GM18511 (cell line): ENCODE measurements at regions not wholly inside any gene's neighbourhood (a gene's known extent, or its start where the extent isn't known, plus 50 kb on each side); places are given as distances from the start of the nearest gene placed in this dataset.

ENCODE experiments used
- ATAC-seq: cut with Tn5 transposase; IDR thresholded peaks from one replicate; pipeline ENCODE4 v1.9.1; 2021; ENCODE audit warnings: mild to moderate bottlenecking, moderate library complexity; ENCODE audit not compliant: unreplicated experiment

DNA sequence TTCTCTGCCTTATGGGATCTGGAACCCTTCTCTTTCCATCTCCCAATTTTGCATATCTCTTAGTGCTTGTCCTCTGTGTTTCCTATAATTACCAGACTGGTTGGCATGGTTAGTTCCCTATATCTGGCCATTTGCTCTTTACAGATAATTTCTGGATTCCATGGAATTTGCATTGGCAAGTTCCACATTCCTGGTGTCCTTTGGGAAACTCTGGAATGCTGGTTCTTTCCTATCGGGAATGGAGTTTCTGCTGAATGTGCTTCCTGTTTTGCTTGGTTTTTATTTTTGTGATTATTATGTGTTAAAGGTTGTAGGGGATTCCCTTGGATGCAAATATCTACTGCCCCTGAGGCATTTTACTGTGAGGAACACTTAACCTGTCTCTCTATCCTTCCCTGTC, 193.0 kb upstream of the BTG1 start:
- no peak for ATAC-seq

DNA sequence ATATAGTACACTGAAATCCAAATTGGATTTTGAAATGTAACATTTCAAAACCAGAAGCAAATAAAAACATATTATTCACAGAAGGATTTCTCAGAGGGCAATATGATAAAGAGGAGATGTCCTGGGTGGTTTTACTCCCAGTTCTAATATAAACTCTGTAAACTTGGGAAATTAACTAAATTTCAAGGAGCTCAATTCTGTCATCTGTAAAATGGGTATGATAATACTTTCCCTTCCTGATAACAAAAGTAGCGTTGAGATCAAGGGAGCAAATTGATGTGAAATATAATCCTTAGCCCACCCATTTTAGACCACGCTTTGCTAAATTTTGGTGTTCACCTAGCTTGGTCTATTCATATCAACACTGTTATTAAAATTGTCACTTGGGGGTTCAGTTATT, 192.5 kb upstream of the BTG1 start:
- ATAC-seq, result no peak

DNA sequence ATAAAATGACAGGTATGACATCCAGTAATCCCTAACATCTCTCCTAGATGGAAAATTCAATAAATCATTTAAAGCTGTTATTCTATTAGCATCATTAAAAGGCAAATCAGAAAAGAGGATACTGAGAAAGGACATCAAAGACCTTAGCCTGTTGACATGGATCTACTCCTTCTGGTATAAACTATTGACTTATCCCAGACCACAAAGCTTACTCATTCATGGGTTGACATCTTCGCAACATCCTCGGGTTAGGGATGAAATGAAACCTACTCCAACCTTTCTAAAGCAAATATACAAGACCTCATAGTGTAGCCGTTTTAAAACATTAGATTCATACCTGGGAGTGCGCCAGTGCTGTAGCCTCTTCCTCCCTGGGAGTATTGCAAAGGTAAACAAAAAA, 191.5 kb upstream of the BTG1 start:
- ATAC-seq, result no peak

DNA sequence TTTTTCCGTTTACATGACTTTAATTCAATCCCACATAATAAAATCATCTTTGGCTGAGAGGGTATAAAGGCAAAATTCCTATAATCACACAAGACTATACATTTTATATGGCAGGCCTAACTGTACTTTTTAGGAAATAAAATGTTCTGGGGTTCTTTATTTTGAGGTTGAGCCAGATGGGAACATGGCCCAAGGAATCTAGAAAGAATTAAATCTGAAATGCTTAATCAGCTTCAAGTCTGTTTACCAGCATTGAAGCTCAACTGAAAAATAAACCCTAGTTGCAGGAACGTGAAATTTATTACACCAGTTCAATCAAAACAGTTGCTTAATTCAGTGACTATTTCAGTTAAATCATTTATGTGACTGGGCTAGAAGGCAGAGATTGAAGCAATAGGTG, 191.0 kb upstream of the BTG1 start:
- ATAC-seq, result no peak

DNA sequence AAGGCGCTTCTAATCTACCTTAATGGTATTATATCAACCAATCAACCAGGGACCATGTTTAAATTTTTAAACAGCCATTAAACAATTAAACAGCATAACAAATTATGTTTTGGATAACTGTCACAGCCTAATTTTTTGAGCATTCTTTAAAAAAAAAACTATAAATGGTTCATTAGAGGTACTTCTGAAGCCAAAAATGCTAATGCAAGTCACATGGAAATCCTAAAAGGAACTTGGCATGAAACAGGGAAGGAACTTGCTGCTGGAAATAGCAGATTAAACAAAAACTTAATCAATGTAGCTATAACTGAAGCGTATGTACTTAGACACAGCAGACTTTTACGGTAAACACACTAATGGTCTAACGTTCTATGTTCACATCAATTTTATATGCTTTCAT, 190.2 kb upstream of the BTG1 start:
- no peak for ATAC-seq

DNA sequence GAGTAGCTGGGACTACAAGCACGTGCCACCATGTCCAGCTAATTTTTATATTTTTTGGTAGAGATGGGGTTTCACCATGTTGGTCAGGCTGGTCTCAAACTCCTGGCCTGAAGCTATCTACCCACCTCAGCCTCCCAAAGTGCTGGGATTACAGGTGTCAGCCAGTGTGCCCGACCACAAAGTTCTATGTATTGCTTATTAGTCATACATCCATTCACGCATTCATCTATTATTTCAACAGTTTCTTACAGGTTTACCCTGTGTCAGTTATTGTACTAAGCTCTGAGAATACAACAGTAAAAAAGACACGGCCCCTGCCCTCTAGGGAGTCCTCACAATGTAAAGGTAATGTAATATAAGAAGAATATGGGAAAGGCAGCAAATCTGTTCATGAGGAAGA, 188.9 kb upstream of the BTG1 start:
- no peak for ATAC-seq

DNA sequence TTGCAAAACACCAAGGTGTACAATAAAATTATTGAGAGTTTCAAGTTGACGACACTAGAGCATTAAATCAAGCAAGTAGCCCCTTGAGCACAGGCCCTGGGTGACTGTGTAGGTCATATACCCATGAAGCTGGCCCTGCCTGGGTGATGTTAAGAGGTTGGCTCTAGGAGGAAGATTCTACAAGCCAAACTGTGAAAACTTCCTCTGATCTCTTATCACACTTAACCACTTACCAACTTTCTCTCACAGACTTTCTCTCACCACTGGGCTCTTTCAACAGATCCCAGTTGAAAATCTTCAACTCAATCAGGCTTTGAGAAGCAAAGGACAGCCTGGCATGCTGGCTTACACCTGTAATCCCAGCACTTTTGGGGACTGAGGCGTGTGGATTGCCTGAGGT, 186.9 kb upstream of the BTG1 start:
- no peak for ATAC-seq

DNA sequence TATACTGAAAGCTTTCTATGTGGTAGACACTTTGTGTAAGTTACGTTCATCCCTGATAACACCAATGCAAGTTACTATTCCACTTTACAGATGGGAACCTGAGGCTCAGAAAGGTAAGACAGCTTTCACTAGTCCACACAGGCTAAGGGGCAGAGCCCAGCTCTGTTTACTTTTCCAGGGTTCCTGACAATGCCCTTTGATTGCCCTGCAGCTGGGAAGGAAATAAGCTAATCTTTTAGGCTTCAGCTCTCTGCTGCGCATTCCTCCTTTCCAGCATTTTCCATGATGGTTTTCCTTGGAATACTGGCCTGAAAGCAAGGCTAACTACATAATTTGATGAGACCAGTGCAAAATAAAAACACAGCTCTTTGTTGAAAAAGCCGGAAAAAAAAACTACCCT, 185.7 kb upstream of the BTG1 start:
- ATAC-seq, result no peak

DNA sequence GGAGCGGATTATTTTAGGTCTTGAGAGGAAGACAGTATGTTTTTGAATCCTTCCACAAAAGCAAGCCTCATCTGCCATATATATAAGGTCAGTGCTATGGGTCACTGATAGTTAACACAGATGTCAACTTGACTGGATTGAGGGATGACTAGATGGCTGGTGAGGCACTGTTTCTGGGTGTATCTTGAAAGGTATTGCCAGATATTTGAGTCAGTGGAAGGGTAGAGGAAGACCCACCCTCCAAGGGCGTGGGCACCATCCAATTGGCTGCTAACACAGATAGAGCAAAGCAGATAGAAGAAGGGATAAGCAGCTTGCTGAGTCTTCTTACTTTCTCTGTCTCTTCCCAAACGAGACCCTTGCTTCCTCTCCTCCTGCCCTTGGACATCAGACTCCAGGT, 185.0 kb upstream of the BTG1 start:
- ATAC-seq, result no peak

DNA sequence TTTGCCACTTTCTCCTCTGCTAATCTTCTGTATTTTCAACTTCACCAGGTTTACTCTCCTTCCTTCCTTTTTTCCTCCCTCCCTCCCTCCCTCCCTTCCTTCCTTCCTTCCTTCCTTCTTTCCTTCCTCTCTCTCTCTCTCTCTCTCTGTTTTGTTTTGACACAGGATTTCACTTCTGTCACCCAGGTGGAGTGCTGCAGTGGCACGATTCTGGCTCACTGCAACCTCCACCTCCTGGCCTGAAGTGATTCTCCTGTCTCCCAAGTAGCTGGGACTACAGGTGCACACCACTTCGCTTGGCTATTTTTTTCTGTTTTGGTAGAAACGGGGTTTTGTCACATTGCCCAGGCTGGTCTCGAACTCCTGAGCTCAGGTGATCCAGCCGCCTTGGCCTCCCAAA, 181.2 kb upstream of the BTG1 start:
- ATAC-seq, result no peak

DNA sequence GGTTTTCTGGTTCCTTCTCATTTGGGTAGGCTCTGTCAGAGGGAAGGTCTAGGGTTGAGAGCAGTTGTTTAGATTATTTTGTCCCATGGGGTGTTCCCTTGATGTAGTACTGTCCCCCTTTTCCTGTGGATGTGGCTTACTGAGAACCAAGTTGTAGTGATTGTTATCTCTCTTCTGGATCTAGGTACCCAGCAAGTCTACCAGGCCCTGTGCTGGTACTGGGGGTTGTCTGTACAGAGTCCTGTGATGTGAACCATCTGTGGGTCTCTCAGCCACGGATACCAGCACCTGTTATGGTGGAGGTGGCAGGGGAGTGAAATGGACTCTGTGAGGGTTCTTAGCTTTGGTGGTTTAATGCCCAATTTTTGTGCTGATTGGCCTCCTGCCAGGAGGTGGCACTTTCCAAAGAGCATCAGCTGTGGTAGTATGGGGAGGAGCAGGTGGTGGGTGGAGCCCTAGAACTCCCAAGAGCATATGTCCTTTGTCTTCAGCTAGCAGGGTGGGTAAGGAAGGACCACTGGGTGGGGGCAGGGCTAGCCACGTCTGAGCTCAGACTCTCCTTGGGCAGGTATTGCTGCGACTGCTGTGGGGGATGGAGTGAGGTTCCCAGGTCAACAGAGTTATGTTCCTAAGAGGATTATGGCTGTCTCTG, 179.3 kb upstream of the BTG1 start:
- ATAC-seq, result no peak

DNA sequence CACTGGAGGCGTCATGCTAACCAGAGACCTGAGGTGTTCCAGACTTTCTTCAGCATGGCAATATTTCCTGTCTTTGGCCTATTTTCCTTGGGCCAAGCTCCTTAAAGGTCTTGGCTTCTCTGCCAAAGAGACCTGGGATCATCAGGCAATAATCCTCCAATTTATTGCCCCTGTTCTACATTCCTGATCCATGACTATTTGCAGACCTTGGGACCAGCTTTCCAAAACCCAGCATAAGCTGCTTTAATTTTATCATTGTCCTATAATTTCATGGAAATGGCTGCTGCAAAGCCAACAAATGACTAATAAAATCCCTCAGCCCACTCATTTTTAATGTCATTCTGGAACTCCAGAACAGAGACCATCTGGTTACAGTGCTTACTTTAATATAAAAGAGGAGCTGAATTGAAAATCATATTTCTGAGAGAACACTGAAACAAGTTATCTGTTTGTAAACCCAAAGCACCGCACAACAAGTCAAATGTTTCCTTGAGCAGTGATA, 166.9 kb upstream of the BTG1 start:
- ATAC-seq, result no peak

DNA sequence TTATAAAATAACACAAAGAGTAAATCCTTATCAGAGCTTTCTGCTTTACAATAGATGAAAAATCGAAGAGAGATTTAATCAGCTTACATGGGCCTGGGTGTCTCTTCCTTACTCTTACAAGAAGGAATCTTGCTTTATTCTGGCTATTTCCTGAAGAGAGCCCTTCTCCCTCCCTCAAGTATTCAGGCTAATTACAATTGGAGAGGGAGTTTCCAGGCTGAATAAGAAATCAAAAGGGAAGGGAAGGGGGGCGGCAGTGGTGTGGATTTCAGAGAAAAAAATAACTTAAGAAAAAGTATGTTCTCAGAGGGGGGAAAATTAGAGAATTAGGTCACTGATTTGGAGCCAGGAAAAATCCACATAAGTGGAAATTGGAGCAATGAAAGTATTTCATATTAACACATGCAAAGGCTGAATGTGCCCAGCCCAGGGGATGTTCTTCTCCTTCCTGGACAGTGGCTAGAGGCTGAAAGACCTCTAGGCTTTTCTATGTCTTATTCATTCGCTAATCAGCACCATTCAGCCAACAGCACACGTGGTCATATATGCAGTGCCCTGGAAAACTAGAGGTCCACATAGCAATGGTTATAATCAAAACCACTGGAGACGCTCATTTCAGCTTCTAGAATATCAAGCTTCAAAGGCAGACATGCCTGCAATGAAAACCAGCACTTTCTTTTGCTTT, 158.9 kb upstream of the BTG1 start:
- no peak for ATAC-seq

DNA sequence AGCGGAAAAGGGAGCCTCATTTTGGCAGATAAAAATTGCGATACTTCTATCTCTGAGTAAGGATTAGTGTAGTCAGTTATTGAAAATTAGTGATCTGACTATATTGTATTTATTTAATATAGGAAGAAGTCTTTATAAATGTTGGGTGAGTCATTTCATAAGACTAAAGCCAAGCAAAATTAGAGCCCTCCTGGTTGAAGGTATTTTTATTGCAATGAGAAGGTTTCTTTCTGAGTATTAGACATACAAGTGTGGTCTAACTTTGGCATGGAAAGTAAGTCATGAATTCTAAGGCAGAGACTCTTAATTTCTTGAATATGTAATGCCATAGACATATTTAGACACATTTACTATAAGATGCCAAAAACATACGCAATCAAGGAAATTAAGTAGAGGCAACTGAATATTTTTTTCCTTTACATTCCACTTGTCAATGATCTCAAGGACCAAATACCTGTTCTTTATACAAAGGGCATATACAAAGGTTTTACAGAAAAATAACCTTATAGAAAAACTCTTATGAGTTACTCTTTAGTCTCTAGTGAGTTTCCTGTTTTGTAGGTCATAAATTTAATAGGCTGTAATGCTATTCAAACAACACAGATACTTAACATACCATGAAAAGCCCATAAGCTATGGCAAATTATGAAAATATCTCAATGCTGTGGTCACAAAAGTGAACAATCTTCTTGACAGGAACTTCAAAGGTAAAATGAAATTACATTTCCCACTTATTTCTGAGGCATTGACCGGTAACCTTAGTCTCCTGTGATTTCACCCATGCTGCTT, 156.6 kb upstream of the BTG1 start:
- ATAC-seq, result no peak

DNA sequence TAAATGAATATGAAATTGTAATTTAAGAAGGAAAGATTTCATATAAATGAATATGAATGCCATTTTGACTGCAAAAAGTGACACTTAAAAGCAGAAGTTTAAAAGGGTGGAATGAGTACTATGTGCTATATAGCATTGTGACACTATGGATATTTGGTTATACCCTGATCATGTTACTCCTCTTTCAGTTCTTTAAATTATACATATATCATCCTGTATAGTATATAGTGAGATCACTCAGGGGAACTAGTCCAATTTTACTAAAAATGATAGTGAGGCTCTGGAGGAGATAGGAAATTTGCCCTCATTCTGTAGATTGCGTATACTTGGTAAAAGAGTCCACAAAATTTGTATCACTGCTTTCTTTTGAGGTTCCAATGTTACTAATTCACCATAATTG, 155.7 kb upstream of the BTG1 start:
- ATAC-seq, result no peak

DNA sequence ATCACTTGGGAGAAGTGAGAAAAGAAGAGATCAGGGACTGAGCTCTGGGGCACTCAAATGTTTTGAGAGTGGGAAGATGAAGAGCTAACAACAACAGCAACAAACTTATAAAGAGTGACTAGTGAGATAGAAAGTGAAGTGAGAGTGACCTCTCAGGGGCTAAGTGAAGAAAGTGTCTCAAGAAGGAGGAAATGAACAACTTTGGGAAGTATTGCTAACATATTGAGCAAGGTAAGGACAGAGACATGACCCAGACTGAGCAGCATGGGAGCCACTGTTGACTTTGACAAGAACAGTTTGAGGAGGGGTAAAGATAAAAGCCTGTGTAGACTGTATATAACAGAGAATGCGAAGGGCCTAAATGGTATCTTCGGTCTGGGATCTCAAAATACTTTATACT, 155.1 kb upstream of the BTG1 start:
- ATAC-seq, result no peak

DNA sequence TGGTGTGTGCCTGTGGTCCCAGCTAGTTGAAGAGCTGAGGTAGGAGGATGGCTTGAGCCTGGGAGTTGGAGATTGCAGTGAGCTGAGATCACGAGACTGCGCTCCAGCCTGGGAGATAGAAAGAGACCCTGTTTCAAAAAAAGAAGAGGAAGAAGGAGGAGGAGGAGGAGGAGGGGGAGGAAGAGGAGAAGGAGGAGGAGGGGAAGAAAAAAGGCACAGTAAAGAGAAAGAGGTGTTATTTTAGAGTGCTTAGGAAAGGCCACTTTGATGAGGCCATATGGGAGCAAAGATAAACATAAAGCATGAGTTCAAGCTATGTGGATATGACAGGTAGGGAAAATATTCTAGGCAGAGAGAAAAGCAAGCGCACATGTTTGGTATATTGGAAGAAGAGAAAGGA, 154.1 kb upstream of the BTG1 start:
- ATAC-seq, result no peak

DNA sequence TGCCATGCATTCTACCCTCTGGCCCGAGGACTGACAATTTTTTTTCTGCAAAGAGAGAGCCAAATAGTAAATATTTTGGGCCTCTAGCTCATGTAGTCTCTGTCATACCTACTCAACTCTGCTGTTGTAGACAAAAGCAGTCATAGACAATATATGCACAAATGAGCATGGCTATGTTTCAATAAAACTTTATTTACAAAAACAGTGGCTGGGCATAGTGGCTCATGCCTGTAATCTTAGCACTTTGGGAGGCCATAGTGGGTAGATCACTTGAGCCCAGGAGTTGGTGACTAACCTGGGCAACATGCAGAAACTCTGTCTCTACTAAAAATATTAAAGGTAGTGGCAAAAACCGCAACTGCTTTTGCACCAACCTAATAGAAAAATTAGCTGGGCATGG, 153.7 kb upstream of the BTG1 start:
- no peak for ATAC-seq

DNA sequence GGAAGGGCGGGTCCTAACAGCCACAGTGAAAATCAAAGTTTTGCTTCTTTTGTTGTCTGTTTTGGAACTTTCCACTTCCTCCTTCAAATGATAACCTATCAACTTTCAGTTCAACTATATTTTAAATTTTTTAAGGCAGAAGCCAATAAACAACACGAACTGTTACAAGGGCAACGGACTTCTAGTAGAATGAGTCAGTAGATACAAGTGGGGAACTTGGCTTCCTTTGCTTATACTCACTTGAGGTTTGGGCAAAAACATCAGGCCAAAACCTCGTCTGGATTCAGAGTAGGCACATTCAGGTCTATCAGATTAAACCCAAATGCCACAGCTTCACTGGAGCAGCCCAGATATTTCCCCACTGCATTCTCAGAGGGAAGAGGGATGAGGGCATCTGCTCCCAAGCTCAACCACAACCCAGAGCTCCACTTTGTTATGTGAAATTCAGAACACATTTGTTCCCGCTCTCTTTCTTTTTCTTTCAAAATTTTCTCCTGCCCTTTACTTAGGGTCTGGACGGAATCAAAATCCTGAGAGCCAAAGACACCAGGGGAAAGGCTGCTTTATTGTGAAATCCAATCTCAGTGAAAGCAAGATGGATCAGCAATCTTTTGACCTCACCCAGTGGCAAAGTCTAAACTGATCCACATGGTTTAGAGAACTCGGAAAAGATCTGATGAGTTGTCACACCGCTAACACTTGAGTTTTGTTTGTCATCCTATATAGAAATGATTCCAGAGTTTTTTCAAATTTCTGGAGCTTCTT, 152.5 kb upstream of the BTG1 start:
- no peak for ATAC-seq

DNA sequence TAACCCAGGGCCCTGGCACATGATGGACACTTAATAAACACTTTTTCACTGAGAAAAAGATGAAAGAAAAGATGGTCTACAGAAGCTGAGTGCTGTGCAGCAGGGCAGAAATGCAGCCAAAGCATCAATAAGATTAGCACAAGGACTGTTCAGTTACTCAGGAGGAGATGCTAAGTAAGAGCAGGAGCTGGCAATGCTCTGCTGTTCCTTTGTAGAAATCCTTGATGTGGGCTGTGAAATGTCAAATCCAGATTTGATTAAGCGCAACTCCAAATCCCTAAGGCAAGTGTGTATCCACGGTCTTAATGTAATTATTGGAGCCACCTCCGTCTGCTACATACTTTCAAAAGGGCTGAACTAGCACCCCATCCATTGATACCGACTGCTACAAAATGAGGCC, 151.8 kb upstream of the BTG1 start:
- ATAC-seq, result no peak

DNA sequence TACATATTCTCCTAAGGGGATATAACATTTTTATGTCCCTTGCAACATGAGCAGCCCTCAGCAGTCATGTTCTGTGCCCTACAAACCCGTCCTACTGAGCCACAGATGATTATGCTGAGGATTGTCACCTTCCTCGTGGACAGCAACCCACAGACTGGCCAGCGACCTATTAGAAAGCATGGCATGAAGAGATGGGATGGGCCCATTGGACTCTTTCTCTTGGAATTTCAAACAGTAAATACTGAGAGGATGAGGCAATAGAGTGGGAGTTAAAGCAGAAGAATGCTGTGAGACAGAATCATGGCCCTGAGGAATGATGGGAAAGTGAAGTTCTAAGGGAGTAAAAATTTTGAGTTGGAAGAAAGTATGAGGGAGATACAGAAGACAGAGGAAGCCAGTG, 149.9 kb upstream of the BTG1 start:
- no peak for ATAC-seq
